ENCODE measurements at regions not wholly inside any gene's neighbourhood (a gene's known extent, or its start where the extent isn't known, plus 50 kb on each side); places are given as distances from the start of the nearest gene placed in this dataset.

- no peaks in the 10 kb centered on the region for H4K20me1 ChIP-seq (replicated peaks; ENCODE audit: control insufficient read depth, extremely low read depth, insufficient read depth, low read length)
- H3K4me1 ChIP-seq (ENCODE audit: control insufficient read depth, extremely low read depth, insufficient read depth, low read length) = no peaks in the 10 kb centered on the region
- no peak overlapping the region for H2AFZ ChIP-seq (ENCODE audit: low read depth, low read length)
- ChIA-PET POLR2A (no interaction called here), CTCF (no interaction called here)
- no peaks in the 10 kb centered on the region for H3K27me3 ChIP-seq (ENCODE audit: control insufficient read depth in 2 of 2, insufficient read depth in 2 of 2, low read length in 2 of 2)
- no peak for FAIRE-seq
- H3K9me3 ChIP-seq (replicated peaks; ENCODE audit: control insufficient read depth, insufficient read depth, low read length) = peaks cover 2% of the 10 kb centered on the region
- TF ChIP-seq POLR2AphosphoS5 (IDR thresholded peaks at IDR 0.05; ENCODE audit: insufficient read depth, low read depth, low read length) = no peak
- TF ChIP-seq MYC (IDR thresholded peaks at IDR 0.05; ENCODE audit: low read depth, low read length) = no peak
- no peak for TF ChIP-seq FOS (IDR thresholded peaks at IDR 0.05; ENCODE audit: borderline replicate concordance, insufficient read depth, low read length)
- TF ChIP-seq JUN (IDR thresholded peaks at IDR 0.05; ENCODE audit: borderline replicate concordance, insufficient read depth, insufficient read length, low read depth) = no peak
- TF ChIP-seq GATA2 (IDR thresholded peaks at IDR 0.05; ENCODE audit: insufficient read depth, insufficient read length, low read depth, low read length) = no peak
- no peak for TF ChIP-seq CTCF (IDR thresholded peaks at IDR 0.05; ENCODE audit: extremely low read depth in 1 of 2, insufficient read depth in 1 of 2, low read depth in 1 of 2, low read length in 2 of 2)
- no peak for TF ChIP-seq EZH2 (IDR thresholded peaks at IDR 0.05; ENCODE audit: borderline replicate concordance, low read depth, low read length, severe bottlenecking)
- no peak for TF ChIP-seq POLR2A (IDR thresholded peaks at IDR 0.05; ENCODE audit: low read depth, low read length)
- H3K4me2 ChIP-seq (ENCODE audit: insufficient read depth, low read length) = no peak overlapping the region
- BruUV-seq (replicated peaks) = no TSS peak
- H3K36me3 ChIP-seq (ENCODE audit: control insufficient read depth in 2 of 2, extremely low read depth in 1 of 2, insufficient read depth in 2 of 2, low read length in 2 of 2) = no peaks in the 10 kb centered on the region
- no peak overlapping the region for H3K4me3 ChIP-seq (replicated peaks in 1 of 3; ENCODE audit: insufficient read depth in 1 of 3, low read depth in 1 of 3, low read length in 3 of 3)
- intact Hi-C loops (cut with micrococcal nuclease) (no loop called here), dilution Hi-C loops (cut with MboI; ENCODE audit: extremely low pct_ligation_motif_present, low sequenced_read_pairs) (no loop called here)
- H3K9me1 ChIP-seq (replicated peaks; ENCODE audit: control insufficient read depth, extremely low read depth, insufficient read depth, low read length) = no peaks in the 10 kb centered on the region
- no peak overlapping the region for H3K9ac ChIP-seq (replicated peaks; ENCODE audit: extremely low read depth, insufficient read depth, low read length)
- DNase-seq (ENCODE audit: low read depth, low spot score) = no peak
- H3K79me2 ChIP-seq (ENCODE audit: control insufficient read depth, insufficient read depth, low read length) = no peaks in the 10 kb centered on the region
- no peak overlapping the region for H3K27ac ChIP-seq (ENCODE audit: insufficient read depth, low read depth, low read length)
Observed at GRCh38 chr5:29262339-29263123, 1931.0 kb upstream of the CDH6 start.

All from endothelial cell of umbilical vein (primary cell).